ENCODE measurements at regions not wholly inside any gene's neighbourhood (a gene's known extent, or its start where the extent isn't known, plus 50 kb on each side); places are given as distances from the start of the nearest gene placed in this dataset.

GRCh38 chr2:128738446-128739110 is 419.9 kb upstream of the HS6ST1 start:
- TF ChIP-seq CTCF (IDR thresholded peaks at IDR 0.05; ENCODE audit: low read depth, low read length, poor library complexity, severe bottlenecking) (no peak), EZH2phosphoT487 (IDR thresholded peaks at IDR 0.05; ENCODE audit: borderline replicate concordance, low read length) (no peak)

Measured in DOHH2 (cell line).